AG04449 (cell line): ENCODE measurements at regions not wholly inside any gene's neighbourhood (a gene's known extent, or its start where the extent isn't known, plus 50 kb on each side); places are given as distances from the start of the nearest gene placed in this dataset.

ENCODE experiments used
- CTCF ChIA-PET: fragments of 350-600 bp; formaldehyde crosslinking; extraction: SDS; loops from one replicate; lab custom pipeline; 2021; ENCODE audit warnings: antibody characterized with exemption; lab: Yijun Ruan, JAX
- POLR2A ChIA-PET: fragments of 400-600, 350-600 bp; formaldehyde crosslinking; extraction: SDS; loops from one replicate; lab custom pipeline; 2020; ENCODE audit warnings: antibody characterized with exemption, inconsistent platforms; lab: Yijun Ruan, JAX
- DNase-seq: peaks from one replicate; pipeline ENCODE4 v3.0.0-alpha.2; 2010; ENCODE audit warnings: low read depth, low spot score
- H3K4me3 ChIP-seq: 2 replicates; pipeline ENCODE4 v1.5.1; 2011; ENCODE audit warnings: low read depth, mild to moderate bottlenecking, control low read depth, low read length
- TF ChIP-seq, protein P1 (sequence below): IDR thresholded peaks from one replicate; pipeline ENCODE4 v1.5.1; 2011; ENCODE audit warnings: mild to moderate bottlenecking, moderate library complexity, low read length, control low read depth, inconsistent platforms; ENCODE audit not compliant: insufficient read depth; ENCODE audit errors: missing control alignments

GRCh38 chr3:44021651-44022594 is 219.8 kb upstream of the TOPAZ1 start:
- ChIA-PET POLR2A (interaction anchor here (0.6 kb wide), 1 partner anchor 860 kb away, joined by 3 read pairs; no protein-coding TSS in a partner anchor), CTCF (interaction anchor here (1.7 kb wide), 1 partner anchor 253 kb away, joined by 5 read pairs; no protein-coding TSS in a partner anchor)
- no peak for DNase-seq
- TF ChIP-seq, protein P1, sequence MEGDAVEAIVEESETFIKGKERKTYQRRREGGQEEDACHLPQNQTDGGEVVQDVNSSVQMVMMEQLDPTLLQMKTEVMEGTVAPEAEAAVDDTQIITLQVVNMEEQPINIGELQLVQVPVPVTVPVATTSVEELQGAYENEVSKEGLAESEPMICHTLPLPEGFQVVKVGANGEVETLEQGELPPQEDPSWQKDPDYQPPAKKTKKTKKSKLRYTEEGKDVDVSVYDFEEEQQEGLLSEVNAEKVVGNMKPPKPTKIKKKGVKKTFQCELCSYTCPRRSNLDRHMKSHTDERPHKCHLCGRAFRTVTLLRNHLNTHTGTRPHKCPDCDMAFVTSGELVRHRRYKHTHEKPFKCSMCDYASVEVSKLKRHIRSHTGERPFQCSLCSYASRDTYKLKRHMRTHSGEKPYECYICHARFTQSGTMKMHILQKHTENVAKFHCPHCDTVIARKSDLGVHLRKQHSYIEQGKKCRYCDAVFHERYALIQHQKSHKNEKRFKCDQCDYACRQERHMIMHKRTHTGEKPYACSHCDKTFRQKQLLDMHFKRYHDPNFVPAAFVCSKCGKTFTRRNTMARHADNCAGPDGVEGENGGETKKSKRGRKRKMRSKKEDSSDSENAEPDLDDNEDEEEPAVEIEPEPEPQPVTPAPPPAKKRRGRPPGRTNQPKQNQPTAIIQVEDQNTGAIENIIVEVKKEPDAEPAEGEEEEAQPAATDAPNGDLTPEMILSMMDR = no peak
- H3K4me3 ChIP-seq = peak overlapping the region; percentile 51

DNA sequence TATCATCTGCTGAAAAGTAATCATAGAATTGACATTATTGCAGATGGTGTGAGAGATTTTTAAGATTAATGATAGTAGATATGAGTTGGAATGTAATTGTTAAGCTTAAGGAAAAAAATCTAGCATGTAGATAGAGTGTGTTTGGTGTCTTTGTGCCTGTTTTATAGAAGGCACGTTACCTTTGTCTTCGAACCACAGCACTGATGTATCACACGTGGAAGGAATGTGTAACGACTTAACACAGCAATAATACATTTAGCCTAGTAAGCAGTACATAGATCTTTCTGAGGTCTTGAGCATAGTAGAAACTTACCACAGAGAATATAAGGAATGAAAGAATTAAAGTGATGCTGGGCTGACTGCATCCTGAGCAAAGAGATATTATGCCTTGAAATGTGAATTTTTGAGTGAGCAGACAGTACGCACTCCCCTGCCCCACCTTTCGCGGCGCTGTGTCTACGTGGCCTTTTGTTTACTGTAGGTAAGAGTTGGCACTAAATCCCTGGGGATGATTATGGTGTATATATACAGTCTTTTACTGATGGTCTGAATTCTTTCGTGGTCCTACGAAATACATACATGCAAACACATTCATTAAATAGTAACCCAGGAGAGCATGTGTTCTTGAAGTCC is 217.6 kb upstream of the TOPAZ1 start:
- TF ChIP-seq, protein P1 = no peak
- POLR2A ChIA-PET = no interaction called here
- H3K4me3 ChIP-seq = no peak overlapping the region
- no peak for DNase-seq
- CTCF ChIA-PET = no interaction called here

GRCh38 chr3:44026220-44026865 is 215.3 kb upstream of the TOPAZ1 start:
- no peak overlapping the region for H3K4me3 ChIP-seq
- DNase-seq = no peak
- ChIA-PET POLR2A (no interaction called here), CTCF (interaction anchor here (1.2 to 1.7 kb wide), 3 partner anchors 9 to 258 kb away, joined by 3 to 5 read pairs (median 3); no protein-coding TSS in a partner anchor)
- TF ChIP-seq, protein P1 = no peak

DNA sequence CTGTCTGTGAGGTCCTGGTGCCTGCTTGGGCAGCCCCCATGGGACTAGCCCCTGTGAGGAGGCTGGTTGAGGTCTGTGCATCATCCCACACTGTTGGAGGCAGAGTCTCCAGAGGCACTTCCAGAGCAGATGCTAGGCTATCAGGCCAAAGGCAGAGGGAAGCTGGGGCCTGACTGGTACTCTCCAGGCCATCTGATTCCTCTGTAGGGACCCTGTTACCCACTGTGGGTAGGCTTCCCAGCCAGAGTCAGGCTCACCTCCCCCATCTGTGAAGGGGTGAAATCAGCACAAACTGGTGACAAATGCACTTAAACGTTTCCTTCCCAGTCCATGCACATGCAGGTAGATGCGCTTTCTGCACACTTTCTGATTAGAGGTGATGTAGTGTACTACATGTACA is 212.6 kb upstream of the TOPAZ1 start:
- POLR2A ChIA-PET = no interaction called here
- no peak overlapping the region for H3K4me3 ChIP-seq
- TF ChIP-seq, protein P1 = no peak
- no peak for DNase-seq
- CTCF ChIA-PET = interaction anchor here (1.2 kb wide), 1 partner anchor 10 kb away, joined by 3 read pairs; no protein-coding TSS in a partner anchor

GRCh38 chr3:44030285-44030684 is 211.4 kb upstream of the TOPAZ1 start:
- TF ChIP-seq, protein P1 = no peak
- ChIA-PET POLR2A (no interaction called here), CTCF (interaction anchor here (1.2 kb wide), 1 partner anchor 9 kb away, joined by 3 read pairs; no protein-coding TSS in a partner anchor)
- H3K4me3 ChIP-seq = no peak overlapping the region
- no peak for DNase-seq
